ENCODE measurements at regions not wholly inside any gene's neighbourhood (a gene's known extent, or its start where the extent isn't known, plus 50 kb on each side); places are given as distances from the start of the nearest gene placed in this dataset.

- Histone ChIP-seq H2AK5ac (ENCODE audit: low read depth, low read length) (no peak overlapping the region), H3K36me3 (replicated peaks in 1 of 2; ENCODE audit: control insufficient read depth in 2 of 2, insufficient read depth in 2 of 2, low read length in 2 of 2) (no peaks in the 10 kb centered on the region), H3K27me3 (ENCODE audit: control insufficient read depth in 3 of 3, insufficient read depth in 3 of 3, low read depth in 1 of 3, low read length in 3 of 3) (no peaks in the 10 kb centered on the region), H3K14ac (ENCODE audit: low read length) (no peak overlapping the region), H3K4me1 (ENCODE audit: control insufficient read depth in 2 of 2, insufficient read depth in 1 of 2, low read depth in 1 of 2, low read length in 2 of 2) (no peaks in the 10 kb centered on the region), H2BK5ac (ENCODE audit: low read length) (no peak overlapping the region), H3K4me3 (ENCODE audit: low read length in 2 of 2) (no peak overlapping the region), H3K4ac (ENCODE audit: low read length) (no peak overlapping the region), H3K79me1 (ENCODE audit: low read depth, low read length) (no peaks in the 10 kb centered on the region), H2BK12ac (ENCODE audit: low read length) (no peak overlapping the region), H3K9me3 (replicated peaks in 1 of 2; ENCODE audit: control insufficient read depth in 2 of 2, insufficient read depth in 1 of 2, low read depth in 1 of 2, low read length in 2 of 2) (peaks cover 0 to 2% of the 10 kb centered on the region in 2 donors), H3K4me2 (ENCODE audit: insufficient read depth, low read length, poor library complexity, severe bottlenecking) (no peak overlapping the region), H3K9ac (ENCODE audit: low read depth, low read length, poor library complexity) (no peak overlapping the region), H3K18ac (ENCODE audit: low read length) (no peak overlapping the region), H4K8ac (ENCODE audit: low read depth, low read length) (no peak overlapping the region), H3K23ac (ENCODE audit: low read depth, low read length, poor library complexity) (no peak overlapping the region), H2BK120ac (ENCODE audit: low read depth, low read length) (no peak overlapping the region), H2AFZ (ENCODE audit: low read length) (no peak overlapping the region), H2BK15ac (ENCODE audit: low read length) (no peak overlapping the region), H3K27ac (replicated peaks; ENCODE audit: low read length) (no peak overlapping the region), H4K91ac (ENCODE audit: low read depth, low read length, poor library complexity) (no peak overlapping the region)
- no peak for DNase-seq (ENCODE audit: low spot score)
- no CpG with 5 or more reads among the region's 7 CpGs for WGBS, 2 donors (ENCODE audit: extremely low coverage in 2 of 2, insufficient read length in 2 of 2, insufficient replicate concordance in 1 of 2)
Observed at GRCh38 chr2:22944143-22944542, 440.8 kb upstream of the KLHL29 start.

GRCh38 chr2:22946553-22946952 lies 438.4 kb upstream of the KLHL29 start:
- H3K14ac ChIP-seq (ENCODE audit: low read length) = no peak overlapping the region
- H3K4me3 ChIP-seq (ENCODE audit: low read length in 2 of 2) = no peak overlapping the region
- no peak for DNase-seq (ENCODE audit: low spot score)
- no peaks in the 10 kb centered on the region for H3K27me3 ChIP-seq (ENCODE audit: control insufficient read depth in 3 of 3, insufficient read depth in 3 of 3, low read depth in 1 of 3, low read length in 3 of 3)
- no peak overlapping the region for H3K9ac ChIP-seq (ENCODE audit: low read depth, low read length, poor library complexity)
- H3K9me3 ChIP-seq (replicated peaks in 1 of 2; ENCODE audit: control insufficient read depth in 2 of 2, insufficient read depth in 1 of 2, low read depth in 1 of 2, low read length in 2 of 2) = peaks cover 0 to 2% of the 10 kb centered on the region in 2 donors
- H2BK15ac ChIP-seq (ENCODE audit: low read length) = no peak overlapping the region
- no peak overlapping the region for H2BK5ac ChIP-seq (ENCODE audit: low read length)
- H2AK5ac ChIP-seq (ENCODE audit: low read depth, low read length) = no peak overlapping the region
- no peaks in the 10 kb centered on the region for H3K79me1 ChIP-seq (ENCODE audit: low read depth, low read length)
- H2BK120ac ChIP-seq (ENCODE audit: low read depth, low read length) = no peak overlapping the region
- H3K4ac ChIP-seq (ENCODE audit: low read length) = no peak overlapping the region
- no peak overlapping the region for H4K8ac ChIP-seq (ENCODE audit: low read depth, low read length)
- no peak overlapping the region for H4K91ac ChIP-seq (ENCODE audit: low read depth, low read length, poor library complexity)
- H3K27ac ChIP-seq (replicated peaks; ENCODE audit: low read length) = no peak overlapping the region
- H3K23ac ChIP-seq (ENCODE audit: low read depth, low read length, poor library complexity) = no peak overlapping the region
- H3K36me3 ChIP-seq (replicated peaks in 1 of 2; ENCODE audit: control insufficient read depth in 2 of 2, insufficient read depth in 2 of 2, low read length in 2 of 2) = no peaks in the 10 kb centered on the region
- no peak overlapping the region for H2BK12ac ChIP-seq (ENCODE audit: low read length)
- H3K18ac ChIP-seq (ENCODE audit: low read length) = no peak overlapping the region
- H3K4me1 ChIP-seq (ENCODE audit: control insufficient read depth in 2 of 2, insufficient read depth in 1 of 2, low read depth in 1 of 2, low read length in 2 of 2) = no peaks in the 10 kb centered on the region
- no CpG with 5 or more reads among the region's 2 CpGs for WGBS, 2 donors (ENCODE audit: extremely low coverage in 2 of 2, insufficient read length in 2 of 2, insufficient replicate concordance in 1 of 2)
- no peak overlapping the region for H2AFZ ChIP-seq (ENCODE audit: low read length)
- no peak overlapping the region for H3K4me2 ChIP-seq (ENCODE audit: insufficient read depth, low read length, poor library complexity, severe bottlenecking)

- Histone ChIP-seq H2AK5ac (ENCODE audit: low read depth, low read length) (no peak overlapping the region), H3K9ac (ENCODE audit: low read depth, low read length, poor library complexity) (no peak overlapping the region), H2BK5ac (ENCODE audit: low read length) (no peak overlapping the region), H3K4me2 (ENCODE audit: insufficient read depth, low read length, poor library complexity, severe bottlenecking) (no peak overlapping the region), H3K18ac (ENCODE audit: low read length) (no peak overlapping the region), H3K36me3 (replicated peaks in 1 of 2; ENCODE audit: control insufficient read depth in 2 of 2, insufficient read depth in 2 of 2, low read length in 2 of 2) (no peaks in the 10 kb centered on the region), H2BK12ac (ENCODE audit: low read length) (no peak overlapping the region), H2BK15ac (ENCODE audit: low read length) (no peak overlapping the region), H3K27me3 (ENCODE audit: control insufficient read depth in 3 of 3, insufficient read depth in 3 of 3, low read depth in 1 of 3, low read length in 3 of 3) (no peaks in the 10 kb centered on the region), H3K79me1 (ENCODE audit: low read depth, low read length) (no peaks in the 10 kb centered on the region), H4K91ac (ENCODE audit: low read depth, low read length, poor library complexity) (no peak overlapping the region), H2AFZ (ENCODE audit: low read length) (no peak overlapping the region), H3K9me3 (replicated peaks in 1 of 2; ENCODE audit: control insufficient read depth in 2 of 2, insufficient read depth in 1 of 2, low read depth in 1 of 2, low read length in 2 of 2) (no peaks in the 10 kb centered on the region), H3K23ac (ENCODE audit: low read depth, low read length, poor library complexity) (no peak overlapping the region), H3K4me1 (ENCODE audit: control insufficient read depth in 2 of 2, insufficient read depth in 1 of 2, low read depth in 1 of 2, low read length in 2 of 2) (no peaks in the 10 kb centered on the region), H2BK120ac (ENCODE audit: low read depth, low read length) (no peak overlapping the region), H3K4ac (ENCODE audit: low read length) (no peak overlapping the region), H3K4me3 (ENCODE audit: low read length in 2 of 2) (no peak overlapping the region), H3K14ac (ENCODE audit: low read length) (no peak overlapping the region), H4K8ac (ENCODE audit: low read depth, low read length) (no peak overlapping the region), H3K27ac (replicated peaks; ENCODE audit: low read length) (no peak overlapping the region)
- no CpG with 5 or more reads among the region's 4 CpGs for WGBS, 2 donors (ENCODE audit: extremely low coverage in 2 of 2, insufficient read length in 2 of 2, insufficient replicate concordance in 1 of 2)
- DNase-seq (ENCODE audit: low spot score) = no peak
Observed at GRCh38 chr2:22947741-22948140, 437.2 kb upstream of the KLHL29 start.

GRCh38 chr2:22950431-22950830 lies 434.5 kb upstream of the KLHL29 start:
- Histone ChIP-seq H3K4ac (ENCODE audit: low read length) (no peak overlapping the region), H3K36me3 (replicated peaks in 1 of 2; ENCODE audit: control insufficient read depth in 2 of 2, insufficient read depth in 2 of 2, low read length in 2 of 2) (no peaks in the 10 kb centered on the region), H4K8ac (ENCODE audit: low read depth, low read length) (no peak overlapping the region), H3K27ac (replicated peaks; ENCODE audit: low read length) (no peak overlapping the region), H2BK120ac (ENCODE audit: low read depth, low read length) (no peak overlapping the region), H3K4me2 (ENCODE audit: insufficient read depth, low read length, poor library complexity, severe bottlenecking) (no peak overlapping the region), H3K4me1 (ENCODE audit: control insufficient read depth in 2 of 2, insufficient read depth in 1 of 2, low read depth in 1 of 2, low read length in 2 of 2) (no peaks in the 10 kb centered on the region), H3K9me3 (replicated peaks in 1 of 2; ENCODE audit: control insufficient read depth in 2 of 2, insufficient read depth in 1 of 2, low read depth in 1 of 2, low read length in 2 of 2) (no peaks in the 10 kb centered on the region), H3K27me3 (ENCODE audit: control insufficient read depth in 3 of 3, insufficient read depth in 3 of 3, low read depth in 1 of 3, low read length in 3 of 3) (no peaks in the 10 kb centered on the region), H3K23ac (ENCODE audit: low read depth, low read length, poor library complexity) (no peak overlapping the region), H3K79me1 (ENCODE audit: low read depth, low read length) (no peaks in the 10 kb centered on the region), H3K4me3 (ENCODE audit: low read length in 2 of 2) (no peak overlapping the region), H2BK12ac (ENCODE audit: low read length) (no peak overlapping the region), H4K91ac (ENCODE audit: low read depth, low read length, poor library complexity) (no peak overlapping the region), H2AK5ac (ENCODE audit: low read depth, low read length) (no peak overlapping the region), H2BK5ac (ENCODE audit: low read length) (no peak overlapping the region), H3K9ac (ENCODE audit: low read depth, low read length, poor library complexity) (no peak overlapping the region), H2AFZ (ENCODE audit: low read length) (no peak overlapping the region), H3K14ac (ENCODE audit: low read length) (no peak overlapping the region), H2BK15ac (ENCODE audit: low read length) (no peak overlapping the region), H3K18ac (ENCODE audit: low read length) (no peak overlapping the region)
- DNase-seq (ENCODE audit: low spot score) = no peak
- WGBS, 2 donors (ENCODE audit: extremely low coverage in 2 of 2, insufficient read length in 2 of 2, insufficient replicate concordance in 1 of 2) = no CpG with 5 or more reads among the region's 2 CpGs
